Spleen (tissue), 11 donors: ENCODE measurements at regions not wholly inside any gene's neighbourhood (a gene's known extent, or its start where the extent isn't known, plus 50 kb on each side); places are given as distances from the start of the nearest gene placed in this dataset.

Source experiments
- DNase-seq: peaks from one replicate; pipeline ENCODE4 v3.0.0-alpha.2; 2020
- H3K27ac ChIP-seq, 8 donors: fragments of 200-600 bp; sonication (generic) in 7 of 8; 1 replicate in 4 of 8; 2 replicates in 4 of 8; pipeline versions ENCODE4 v1.5.0 to v1.8.0; 2016 to 2021; ENCODE audit warnings: inconsistent platforms in 4 of 8, mild to moderate bottlenecking in 4 of 8, moderate library complexity in 1 of 8
- H3K27me3 ChIP-seq, 7 donors: fragments of 200-600 bp; sonication (generic) in 6 of 7; replicated peaks in 1 of 7; 1 replicate in 4 of 7; 2 replicates in 3 of 7; pipeline versions ENCODE4 v1.5.0 to v1.8.0; 2016 to 2021; ENCODE audit warnings: inconsistent platforms in 3 of 7, mild to moderate bottlenecking in 1 of 7
- H3K36me3 ChIP-seq, 6 donors: fragments of 200-600 bp; sonication (generic) in 5 of 6; 1 replicate in 4 of 6; 2 replicates in 2 of 6; pipeline versions ENCODE4 v1.5.0 to v1.8.0; 2016 to 2021; ENCODE audit warnings: inconsistent platforms in 2 of 6
- H3K4me1 ChIP-seq, 6 donors: fragments of 200-600 bp; sonication (generic) in 5 of 6; 1 replicate in 3 of 6; 2 replicates in 3 of 6; pipeline versions ENCODE4 v1.5.0 to v1.8.0; 2016 to 2021; ENCODE audit warnings: inconsistent platforms in 3 of 6
- H3K4me3 ChIP-seq, 8 donors: fragments of 200-600 bp; sonication (generic) in 7 of 8; 1 replicate in 4 of 8; 2 replicates in 4 of 8; pipeline versions ENCODE4 v1.5.0 to v1.8.0; 2016 to 2021; ENCODE audit warnings: inconsistent platforms in 4 of 8, mild to moderate bottlenecking in 4 of 8, moderate library complexity in 2 of 8
- H3K9me3 ChIP-seq, 8 donors: fragments of 200-600 bp; sonication (generic) in 7 of 8; 1 replicate in 4 of 8; 2 replicates in 4 of 8; pipeline versions ENCODE4 v1.5.0 to v1.8.0; 2016 to 2021; ENCODE audit warnings: inconsistent platforms in 4 of 8
- CTCF ChIP-seq, 11 experiments: fragments of 200-600 bp in 7 of 11; fragments of 450-650 bp in 4 of 11; sonication (generic) in 4 of 11; IDR thresholded peaks in 8 of 11; conservative IDR thresholded peaks in 3 of 11; 1 replicate in 7 of 11; 2 replicates in 4 of 11; pipeline versions ENCODE4 v1.4.0 to v1.8.0; 2016 to 2021; ENCODE audit warnings: antibody characterized with exemption in 11 of 11, inconsistent platforms in 4 of 11, mild to moderate bottlenecking in 1 of 11
- POLR2A ChIP-seq, 3 donors: fragments of 450-650 bp; IDR thresholded peaks; one replicate each; pipeline ENCODE4 v1.5.1; 2017; ENCODE audit warnings: antibody characterized with exemption in 3 of 3, mild to moderate bottlenecking in 1 of 3
- POLR2AphosphoS5 ChIP-seq, 3 donors: sonication (generic); formaldehyde crosslinking; IDR thresholded peaks; one replicate each; pipeline ENCODE4 v1.5.1; 2017; ENCODE audit warnings: antibody characterized with exemption in 3 of 3
- WGBS, 5 donors: extraction: QIAGEN DNeasy Blood & Tissue Kit in 3 of 5; methylation state at CpG; one replicate each; pipeline versions ENCODE4 v1.1.5 to v1.1.7; 2013 to 2018; 5-methylcytosine and 5-hydroxymethylcytosine counted together
- intact Hi-C: fragments of 100-400 bp; cut with DNase I; formaldehyde crosslinking; loops from one replicate; pipeline ENCODE4 v1.15.0; 2023; ENCODE audit warnings: low total_unique reads
- donor health status: healthy with polysubstance abuse.
- donor health status: DM: no; HTN: no; CAD: no; lungs with moderate emphysema.
- donor health status: DM: no; HTN: no; CAD: no.
- donor health status: Bipolar disorder and iron deficiency.
- donor health status: healthy.
- donor health status: DM: no; HTN: no; CAD: no.
- donor health status: DM: yes; HTN: yes; CAD: no.

DNA sequence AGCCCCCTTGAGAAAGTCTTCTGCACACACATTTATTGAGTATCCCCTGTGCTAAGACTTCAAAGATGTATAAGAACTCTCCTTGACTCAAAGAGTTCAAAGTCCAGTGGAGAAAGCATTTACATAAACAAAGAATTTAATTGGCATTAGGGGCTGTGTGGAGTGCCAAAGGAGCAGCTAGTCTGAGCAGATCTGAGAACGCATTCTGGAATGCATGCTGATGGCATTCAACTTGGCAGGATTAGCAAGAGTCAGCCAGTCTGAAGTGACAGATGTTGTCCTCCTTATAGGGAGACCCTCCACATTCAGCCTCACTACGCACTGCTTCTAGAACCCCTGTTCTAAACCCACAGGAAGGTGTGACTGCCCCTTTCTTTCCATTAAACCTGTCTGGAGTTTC lies 191.5 kb downstream of the RAD51AP2 start:
- Histone ChIP-seq H3K4me3 (no peak overlapping the region), H3K9me3 (no peaks in the 10 kb centered on the region), H3K27me3 (no peaks in the 10 kb centered on the region), H3K4me1 (no peaks in the 10 kb centered on the region), H3K27ac (no peak overlapping the region), H3K36me3 (no peaks in the 10 kb centered on the region)
- DNase-seq: no peak
- intact Hi-C loops: no loop called here
- TF ChIP-seq POLR2AphosphoS5 (IDR thresholded peaks at IDR 0.05): no peak
- no peak for TF ChIP-seq CTCF (IDR thresholded peaks at IDR 0.05 in 8 of 11, conservative IDR thresholded peaks at IDR 0.05 in 3 of 11)
- no peak for TF ChIP-seq POLR2A (IDR thresholded peaks at IDR 0.05)
- WGBS, 5 donors: 77 to 89% (median 87%) methylated on average over 2 of the region's 2 CpGs

- 88 to 95% (median 90%) methylated on average over 5 of the region's 5 CpGs for WGBS, 5 donors
- Histone ChIP-seq H3K4me1 (no peaks in the 10 kb centered on the region), H3K36me3 (no peaks in the 10 kb centered on the region), H3K4me3 (no peak overlapping the region), H3K9me3 (no peaks in the 10 kb centered on the region), H3K27ac (no peak overlapping the region), H3K27me3 (no peaks in the 10 kb centered on the region)
- no peak for TF ChIP-seq CTCF (IDR thresholded peaks at IDR 0.05 in 8 of 11, conservative IDR thresholded peaks at IDR 0.05 in 3 of 11)
- TF ChIP-seq POLR2A (IDR thresholded peaks at IDR 0.05): no peak
- TF ChIP-seq POLR2AphosphoS5 (IDR thresholded peaks at IDR 0.05): no peak
- intact Hi-C loops: no loop called here
- DNase-seq: no peak
These were observed 194.5 kb downstream of the RAD51AP2 start for GRCh38 chr2:17323697-17324096.

DNA sequence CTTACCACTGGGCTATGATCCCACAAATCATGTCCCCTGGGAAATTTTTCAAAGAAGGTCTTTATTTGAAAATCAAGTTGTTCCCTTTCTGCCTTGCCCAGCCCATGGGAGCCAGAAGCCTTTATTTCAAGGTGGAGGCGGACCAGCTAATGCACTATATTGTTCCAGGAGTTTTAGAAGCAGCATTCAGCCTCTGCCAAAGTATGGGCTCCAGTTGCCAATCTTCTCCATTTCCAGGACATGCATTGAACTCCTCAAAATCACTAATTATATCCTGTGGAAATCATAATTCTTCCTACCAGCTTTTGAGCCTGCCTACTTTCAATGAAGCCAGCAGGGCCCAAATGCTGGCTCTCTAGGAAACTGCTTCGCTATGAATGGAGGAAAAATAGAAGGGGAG lies 195.8 kb downstream of the RAD51AP2 start:
- intact Hi-C loops: no loop called here
- WGBS, 5 donors: 48 to 92% (median 74%) methylated on average over 2 of the region's 2 CpGs
- no peak overlapping the region for H3K4me3 ChIP-seq
- no peaks in the 10 kb centered on the region for H3K4me1 ChIP-seq
- H3K36me3 ChIP-seq: no peaks in the 10 kb centered on the region
- no peaks in the 10 kb centered on the region for H3K27me3 ChIP-seq
- DNase-seq: no peak
- H3K27ac ChIP-seq: no peak overlapping the region
- H3K9me3 ChIP-seq: no peaks in the 10 kb centered on the region
- TF ChIP-seq CTCF (IDR thresholded peaks at IDR 0.05 in 8 of 11, conservative IDR thresholded peaks at IDR 0.05 in 3 of 11) (no peak), POLR2A (IDR thresholded peaks at IDR 0.05) (no peak), POLR2AphosphoS5 (IDR thresholded peaks at IDR 0.05) (no peak)

GRCh38 chr2:17319090-17319489 lies 199.2 kb downstream of the RAD51AP2 start:
- Histone ChIP-seq H3K27me3 (no peaks in the 10 kb centered on the region), H3K4me3 (no peak overlapping the region), H3K27ac (no peak overlapping the region), H3K4me1 (no peaks in the 10 kb centered on the region), H3K9me3 (no peaks in the 10 kb centered on the region), H3K36me3 (no peaks in the 10 kb centered on the region)
- intact Hi-C loops: no loop called here
- DNase-seq: no peak
- TF ChIP-seq CTCF (IDR thresholded peaks at IDR 0.05 in 8 of 11, conservative IDR thresholded peaks at IDR 0.05 in 3 of 11) (no peak), POLR2A (IDR thresholded peaks at IDR 0.05) (no peak), POLR2AphosphoS5 (IDR thresholded peaks at IDR 0.05) (no peak)
